ENCODE measurements at regions not wholly inside any gene's neighbourhood (a gene's known extent, or its start where the extent isn't known, plus 50 kb on each side); places are given as distances from the start of the nearest gene placed in this dataset.

GRCh38 chr6:69589626-69590025 lies 207.2 kb downstream of the LMBRD1 start:
- H3K27me3 ChIP-seq, result no peaks in the 10 kb centered on the region
- no peaks in the 10 kb centered on the region for H3K9me3 ChIP-seq
- H3K36me3 ChIP-seq, result no peaks in the 10 kb centered on the region
- TF ChIP-seq CTCF (IDR thresholded peaks at IDR 0.05), result no peak
- no peak for TF ChIP-seq EP300 (IDR thresholded peaks at IDR 0.05; ENCODE audit: low read depth)
- no peak for TF ChIP-seq POLR2A (IDR thresholded peaks at IDR 0.05)
- no peak for TF ChIP-seq POLR2AphosphoS5 (IDR thresholded peaks at IDR 0.05)
- no peak overlapping the region for H3K4me3 ChIP-seq
- no peak overlapping the region for H3K27ac ChIP-seq
- in situ Hi-C loops (cut with MboI; ENCODE audit: low pct_ligation_motif_present in 1 of 4, low pct_unique_long_range_greater_than_20kb in 1 of 4, low sequenced_read_pairs in 3 of 4) (no loop called here), intact Hi-C loops (cut with DNase I; ENCODE audit: low total_unique reads) (no loop called here)
- H3K4me1 ChIP-seq, result peaks cover 0 to 6% (median 3%) of the 10 kb centered on the region in 4 donors
- DNase-seq, result no peak

- 35 to 61% methylated on average over 5 to 9 of the region's 9 CpGs for WGBS, 2 donors (ENCODE audit: low coverage in 1 of 2)
- Histone ChIP-seq H3K4me1 (peaks cover 0 to 9% (median 3%) of the 10 kb centered on the region in 4 donors), H3K9me3 (no peaks in the 10 kb centered on the region), H3K4me3 (no peak overlapping the region), H3K36me3 (no peaks in the 10 kb centered on the region), H3K27ac (no peak overlapping the region), H3K27me3 (no peaks in the 10 kb centered on the region)
- no peak for TF ChIP-seq CTCF (IDR thresholded peaks at IDR 0.05)
- TF ChIP-seq EP300 (IDR thresholded peaks at IDR 0.05; ENCODE audit: low read depth), result no peak
- TF ChIP-seq POLR2AphosphoS5 (IDR thresholded peaks at IDR 0.05), result peak in 2 of 3 donors; percentile 54 to 86
- intact Hi-C loops (cut with DNase I; ENCODE audit: low total_unique reads), result no loop called here
- DNase-seq, result no peak
- in situ Hi-C loops (cut with MboI; ENCODE audit: low pct_ligation_motif_present in 1 of 4, low pct_unique_long_range_greater_than_20kb in 1 of 4, low sequenced_read_pairs in 3 of 4), result no loop called here
Observed at GRCh38 chr6:69584913-69585729, 211.7 kb downstream of the LMBRD1 start.

- Histone ChIP-seq H3K27me3 (no peaks in the 10 kb centered on the region), H3K4me3 (no peak overlapping the region), H3K9me3 (no peaks in the 10 kb centered on the region), H3K36me3 (no peaks in the 10 kb centered on the region), H3K4me1 (peaks cover 0 to 9% (median 3%) of the 10 kb centered on the region in 4 donors), H3K27ac (no peak overlapping the region)
- WGBS, 2 donors (ENCODE audit: low coverage in 1 of 2), result 49% methylated on average over 2 of the region's 2 CpGs; no CpG with 5 or more reads in 1 of the 2 donors
- intact Hi-C loops (cut with DNase I; ENCODE audit: low total_unique reads), result no loop called here
- no peak for DNase-seq
- in situ Hi-C loops (cut with MboI; ENCODE audit: low pct_ligation_motif_present in 1 of 4, low pct_unique_long_range_greater_than_20kb in 1 of 4, low sequenced_read_pairs in 3 of 4), result no loop called here
- TF ChIP-seq CTCF (IDR thresholded peaks at IDR 0.05) (no peak), POLR2A (IDR thresholded peaks at IDR 0.05) (no peak), POLR2AphosphoS5 (IDR thresholded peaks at IDR 0.05) (no peak), EP300 (IDR thresholded peaks at IDR 0.05; ENCODE audit: low read depth) (no peak)
Observed at GRCh38 chr6:69584536-69584912, 212.3 kb downstream of the LMBRD1 start.

GRCh38 chr6:69581581-69581980 lies 215.2 kb downstream of the LMBRD1 start:
- in situ Hi-C loops (cut with MboI; ENCODE audit: low pct_ligation_motif_present in 1 of 4, low pct_unique_long_range_greater_than_20kb in 1 of 4, low sequenced_read_pairs in 3 of 4) (no loop called here), intact Hi-C loops (cut with DNase I; ENCODE audit: low total_unique reads) (no loop called here)
- Histone ChIP-seq H3K4me3 (no peak overlapping the region), H3K27me3 (no peaks in the 10 kb centered on the region), H3K27ac (no peak overlapping the region), H3K36me3 (no peaks in the 10 kb centered on the region), H3K9me3 (no peaks in the 10 kb centered on the region), H3K4me1 (peaks cover 0 to 9% (median 3%) of the 10 kb centered on the region in 4 donors)
- DNase-seq, result no peak
- WGBS, 2 donors (ENCODE audit: low coverage in 1 of 2), result 78 to 84% methylated on average over 4 of the region's 4 CpGs
- no peak for TF ChIP-seq POLR2AphosphoS5 (IDR thresholded peaks at IDR 0.05)
- TF ChIP-seq POLR2A (IDR thresholded peaks at IDR 0.05), result no peak
- TF ChIP-seq CTCF (IDR thresholded peaks at IDR 0.05), result no peak
- TF ChIP-seq EP300 (IDR thresholded peaks at IDR 0.05; ENCODE audit: low read depth), result no peak

Data from transverse colon (tissue), 4 donors.